OCI-LY3 (cell line): ENCODE measurements at regions not wholly inside any gene's neighbourhood (a gene's known extent, or its start where the extent isn't known, plus 50 kb on each side); places are given as distances from the start of the nearest gene placed in this dataset.

Experiments
- EZH2phosphoT487 ChIP-seq: fragments of 200-600 bp; shearing (Covaris generic); IDR thresholded peaks from 2 replicates; pipeline ENCODE4 v1.6.1; 2018; ENCODE audit warnings: antibody characterized with exemption, mixed run types, low read depth
- TF ChIP-seq, protein P1 (sequence below): fragments of 200-600, 300-600 bp; sonication (generic); IDR thresholded peaks from 2 replicates; pipeline ENCODE4 v1.5.1; 2014; ENCODE audit warnings: antibody characterized with exemption, low read length, low read depth

DNA sequence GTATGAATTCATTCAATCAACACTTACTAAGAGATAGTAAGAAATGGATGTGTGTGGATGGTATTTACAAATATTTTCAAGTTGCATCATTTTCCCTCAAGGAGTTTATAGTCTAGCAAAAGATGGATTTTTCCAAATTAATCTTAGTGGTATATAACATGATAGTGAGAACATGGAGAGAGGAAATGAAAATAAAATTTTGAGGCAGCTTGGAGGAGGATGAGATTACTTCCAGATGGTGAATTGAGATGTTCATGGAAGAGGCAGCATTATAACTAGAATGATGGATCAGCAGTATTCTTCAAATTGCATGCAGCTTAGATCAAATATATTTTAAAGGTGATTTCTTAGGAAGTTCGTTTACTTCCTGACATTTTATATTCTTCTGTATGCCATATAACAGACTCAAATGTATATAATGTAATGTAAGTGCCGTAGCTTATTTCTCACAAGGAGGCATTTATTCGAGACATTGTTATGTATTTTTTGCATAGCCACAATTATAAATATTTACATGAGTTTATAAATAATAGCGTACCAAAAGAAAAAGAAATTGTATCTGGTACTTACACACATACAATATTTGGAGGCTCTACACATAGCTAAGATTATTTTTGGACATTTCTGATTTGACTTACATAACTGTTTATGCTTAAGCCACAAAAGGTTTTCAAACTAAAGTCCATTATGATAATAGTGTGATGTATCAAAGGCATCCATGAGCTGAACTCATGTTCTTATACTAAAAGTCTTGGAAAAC, 439.4 kb downstream of the SPRY1 start:
- TF ChIP-seq, protein P1, sequence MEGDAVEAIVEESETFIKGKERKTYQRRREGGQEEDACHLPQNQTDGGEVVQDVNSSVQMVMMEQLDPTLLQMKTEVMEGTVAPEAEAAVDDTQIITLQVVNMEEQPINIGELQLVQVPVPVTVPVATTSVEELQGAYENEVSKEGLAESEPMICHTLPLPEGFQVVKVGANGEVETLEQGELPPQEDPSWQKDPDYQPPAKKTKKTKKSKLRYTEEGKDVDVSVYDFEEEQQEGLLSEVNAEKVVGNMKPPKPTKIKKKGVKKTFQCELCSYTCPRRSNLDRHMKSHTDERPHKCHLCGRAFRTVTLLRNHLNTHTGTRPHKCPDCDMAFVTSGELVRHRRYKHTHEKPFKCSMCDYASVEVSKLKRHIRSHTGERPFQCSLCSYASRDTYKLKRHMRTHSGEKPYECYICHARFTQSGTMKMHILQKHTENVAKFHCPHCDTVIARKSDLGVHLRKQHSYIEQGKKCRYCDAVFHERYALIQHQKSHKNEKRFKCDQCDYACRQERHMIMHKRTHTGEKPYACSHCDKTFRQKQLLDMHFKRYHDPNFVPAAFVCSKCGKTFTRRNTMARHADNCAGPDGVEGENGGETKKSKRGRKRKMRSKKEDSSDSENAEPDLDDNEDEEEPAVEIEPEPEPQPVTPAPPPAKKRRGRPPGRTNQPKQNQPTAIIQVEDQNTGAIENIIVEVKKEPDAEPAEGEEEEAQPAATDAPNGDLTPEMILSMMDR = no peak
- TF ChIP-seq EZH2phosphoT487 = no peak
